Ammon's horn (tissue), 1 donor: ENCODE measurements at regions not wholly inside any gene's neighbourhood (a gene's known extent, or its start where the extent isn't known, plus 50 kb on each side); places are given as distances from the start of the nearest gene placed in this dataset.
A peak's percentile ranks its signal among the peaks of the same experiment; 100 is the strongest.
"Not testable (repeated sequence)": the region's sequence is repeated elsewhere in the genome, so short reads cannot be mapped to it uniquely, and the experiment has no call there.

ENCODE experiments used
- DNase-seq: peaks from one replicate; pipeline ENCODE4 v3.0.0-alpha.2; 2016; ENCODE audit warnings: low spot score

DNA sequence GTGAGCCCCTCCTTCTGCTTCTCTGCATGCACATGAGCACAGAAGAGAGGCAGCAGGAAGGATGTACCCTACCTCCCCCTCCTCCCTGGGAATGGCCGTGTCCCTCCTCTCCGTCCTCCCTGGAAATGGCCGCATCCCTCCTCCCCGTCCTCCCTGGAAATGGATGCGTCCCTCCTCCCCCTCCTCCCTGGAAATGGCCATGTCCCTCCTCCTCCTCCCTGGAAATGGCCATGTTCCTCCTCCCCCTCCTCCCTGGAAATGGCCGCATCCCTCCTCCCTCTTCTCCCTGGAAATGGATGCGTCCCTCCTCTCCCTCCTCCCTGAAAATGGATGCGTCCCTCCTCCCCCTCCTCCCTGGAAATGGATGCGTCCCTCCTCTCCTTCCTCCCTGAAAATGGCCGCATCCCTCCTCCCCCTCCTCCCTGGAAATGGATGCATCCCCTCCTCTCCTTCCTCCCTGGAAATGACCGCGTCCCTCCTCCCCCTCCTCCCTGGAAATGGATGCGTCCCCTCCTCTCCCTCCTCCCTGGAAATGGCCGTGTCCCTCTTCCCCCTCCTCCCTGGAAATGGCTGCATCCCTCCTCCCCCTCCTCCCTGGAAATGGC is 428.6 kb downstream of the AACS start:
- DNase-seq = no peak

DNA sequence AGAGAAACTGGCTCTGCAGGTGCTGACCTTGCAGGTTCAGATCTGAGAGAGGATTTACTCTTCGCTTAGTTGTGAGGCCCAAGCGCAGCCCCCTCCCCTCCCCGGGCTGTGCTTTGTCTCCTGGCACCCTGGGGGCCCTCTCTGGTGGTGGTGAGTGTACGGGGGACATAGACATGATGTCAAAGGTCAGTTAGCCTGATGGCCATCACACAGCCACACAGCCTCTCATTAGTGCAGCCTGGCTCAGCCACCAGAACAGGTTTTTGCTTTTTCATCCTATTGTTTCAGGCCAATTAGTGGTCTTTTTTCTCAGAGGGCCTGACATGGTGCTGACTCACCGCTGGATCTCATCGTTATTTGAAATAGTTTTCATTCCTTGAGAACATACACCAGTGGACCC is 437.9 kb downstream of the AACS start:
- DNase-seq = no peak

DNA sequence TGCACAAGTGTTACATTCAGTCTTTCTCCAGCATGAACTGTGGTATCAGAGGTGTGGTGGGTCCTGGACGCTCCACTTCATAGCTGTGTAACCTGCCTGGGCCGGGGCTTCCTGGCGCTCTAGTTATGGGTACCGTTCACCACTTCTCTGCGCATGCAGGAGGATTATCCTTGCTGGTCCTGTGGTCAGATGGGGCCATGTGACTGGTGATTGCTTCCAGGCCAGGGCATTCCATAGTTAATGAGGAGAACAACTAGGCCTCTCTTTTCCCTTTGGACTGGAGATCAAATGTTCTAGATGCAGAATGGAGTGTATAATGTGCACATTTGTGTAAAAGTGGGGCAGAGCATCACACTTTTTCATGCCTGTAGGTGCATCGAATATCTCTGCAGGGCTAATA is 444.0 kb downstream of the AACS start:
- no peak for DNase-seq

DNA sequence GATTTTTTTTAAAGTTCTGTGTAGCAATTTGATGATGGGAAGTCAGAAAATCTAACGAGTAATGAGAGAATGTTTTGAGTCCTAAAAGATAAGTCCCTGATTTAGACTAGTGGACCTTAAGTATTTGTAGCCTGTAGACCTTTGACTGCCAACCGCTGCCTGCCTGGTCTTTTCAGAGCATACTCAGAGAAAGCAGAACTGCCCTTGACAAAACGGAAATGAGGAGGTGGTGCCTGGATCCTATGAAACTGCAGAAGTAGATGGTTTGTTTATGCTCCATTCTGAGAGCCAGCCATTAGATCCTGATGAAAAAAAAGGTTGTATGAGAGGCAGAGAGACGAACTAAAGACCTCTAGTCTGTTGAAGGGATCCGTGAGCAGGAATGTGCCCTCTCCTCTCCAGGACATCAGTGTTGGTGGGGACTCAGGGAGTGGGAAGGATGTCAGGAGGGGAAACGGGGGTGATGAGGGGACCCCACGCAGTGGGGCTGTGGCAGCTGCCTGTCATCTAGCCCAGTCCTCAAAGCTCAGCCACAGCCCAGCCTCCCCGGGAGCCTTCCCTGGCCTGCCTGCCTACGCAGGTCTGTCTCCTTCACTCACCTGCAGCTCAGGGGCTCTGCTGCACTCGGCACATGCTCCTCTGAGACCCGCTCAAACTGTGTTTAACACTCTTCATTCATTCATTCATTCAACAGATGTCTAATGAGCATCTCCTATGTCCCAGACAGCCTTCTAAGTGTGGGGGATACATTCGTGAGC is 447.5 kb downstream of the AACS start:
- DNase-seq = no peak

- DNase-seq = no peak
These were observed 450.7 kb downstream of the AACS start for GRCh38 chr12:125515887-125516286.

GRCh38 chr12:125518074-125518473 is 452.8 kb downstream of the AACS start:
- no peak for DNase-seq

GRCh38 chr12:125519026-125519651 is 453.9 kb downstream of the AACS start:
- DNase-seq = no peak

DNA sequence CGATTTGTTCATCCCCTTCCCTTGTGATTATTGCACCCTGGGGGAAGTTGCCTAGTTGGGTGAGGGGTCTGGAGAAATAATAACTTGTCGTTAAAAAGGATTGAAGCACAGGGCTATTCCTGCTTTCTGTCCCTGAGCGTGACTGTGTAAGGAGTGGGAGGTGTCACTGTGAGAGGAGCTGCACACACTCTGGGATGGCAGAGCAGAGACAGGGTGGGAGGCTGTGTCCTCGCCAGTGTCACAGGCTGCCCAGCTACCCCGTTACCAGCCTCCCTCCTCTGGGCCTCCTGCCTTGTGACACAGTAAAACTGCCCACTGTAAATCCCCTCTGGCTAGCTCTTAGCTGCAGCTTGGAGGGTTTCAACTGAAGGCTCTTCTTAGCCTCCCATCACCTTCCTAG is 460.6 kb downstream of the AACS start:
- DNase-seq = no peak

GRCh38 chr12:125528281-125528680 is 463.0 kb downstream of the AACS start:
- DNase-seq = peak; percentile 96

- DNase-seq = peak; percentile 38
These were observed 465.0 kb downstream of the AACS start for GRCh38 chr12:125530201-125530600.

- DNase-seq = no peak
These were observed 465.6 kb downstream of the AACS start for GRCh38 chr12:125530876-125531275.

DNA sequence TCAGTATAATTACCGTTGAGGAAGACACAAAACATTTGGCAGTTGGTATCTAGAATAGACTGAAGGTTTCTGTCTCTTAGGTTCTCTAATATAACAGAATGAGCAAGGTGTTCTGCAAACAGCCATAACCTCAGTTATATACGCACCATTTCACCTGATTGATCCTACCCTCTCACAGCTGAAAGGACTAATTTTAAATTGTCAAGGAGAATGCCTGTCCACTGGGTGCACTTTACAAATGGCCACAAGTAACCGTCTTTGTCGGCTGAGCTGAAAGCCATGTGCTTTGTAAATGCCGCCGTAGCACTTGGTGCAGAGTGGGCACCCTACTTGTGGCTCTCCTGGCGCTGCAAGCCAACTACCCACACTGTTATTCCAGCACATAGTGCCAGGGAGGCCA is 466.3 kb downstream of the AACS start:
- DNase-seq = no peak

- DNase-seq = peak; percentile 80
These were observed 468.3 kb downstream of the AACS start for GRCh38 chr12:125533434-125534029.

DNA sequence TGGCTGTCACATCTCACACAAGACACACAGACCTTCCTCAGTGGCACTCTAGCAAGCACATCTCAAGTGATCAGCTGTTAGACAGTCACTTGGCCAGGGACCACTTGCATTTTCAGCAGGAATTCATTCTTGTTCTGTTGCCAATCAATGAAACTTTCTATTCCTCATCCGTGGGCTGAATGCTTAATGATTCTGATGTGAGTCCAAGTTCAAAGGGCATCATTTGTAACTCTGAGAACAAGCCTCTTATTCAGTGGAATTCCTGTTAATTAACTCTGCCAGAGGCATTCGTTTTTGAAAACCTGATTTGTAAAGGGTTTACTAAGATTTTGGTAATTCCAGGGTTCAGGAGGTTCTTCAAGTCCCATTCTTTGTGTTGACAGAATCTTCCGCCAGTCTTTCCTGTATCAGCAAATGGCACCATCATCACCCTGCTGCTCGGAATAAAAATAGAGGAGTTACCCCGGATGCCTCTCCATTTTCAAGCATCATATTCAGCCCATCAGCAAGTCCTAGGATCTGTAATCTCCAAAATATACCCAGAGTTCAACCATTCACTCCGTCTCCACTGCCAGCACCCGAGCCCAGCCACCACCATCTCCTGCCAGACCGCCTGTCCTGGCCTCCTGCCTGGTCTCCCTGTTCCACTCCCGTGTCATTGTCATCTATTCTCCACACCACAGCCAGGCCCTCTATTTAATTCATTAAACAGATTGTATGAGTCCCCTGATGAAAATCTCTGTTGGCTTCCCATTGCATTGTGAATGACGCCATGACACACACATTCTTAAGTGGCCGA is 473.4 kb downstream of the AACS start:
- DNase-seq = no peak

GRCh38 chr12:125540580-125541204 is 475.5 kb downstream of the AACS start:
- DNase-seq = no peak

DNA sequence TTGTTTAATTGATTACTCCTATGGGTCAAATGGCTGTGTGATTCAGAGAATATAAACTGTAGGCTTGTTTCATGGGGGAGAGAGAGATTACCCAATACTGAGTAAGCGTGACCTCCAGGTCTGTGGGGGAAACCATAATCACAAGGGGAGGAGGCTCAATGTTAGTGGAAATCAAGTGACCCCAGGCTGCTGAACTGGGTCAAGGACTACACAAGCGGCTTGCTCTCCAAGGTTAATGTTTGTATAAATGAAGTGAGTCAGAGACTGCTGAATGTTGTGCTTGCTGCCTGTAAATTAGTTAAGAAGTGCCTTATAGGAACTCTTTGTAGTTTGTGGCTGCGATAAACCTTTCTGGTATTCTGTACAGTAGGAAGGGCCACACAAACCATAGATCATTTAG is 479.7 kb downstream of the AACS start:
- no peak for DNase-seq

- no peak for DNase-seq
These were observed 483.9 kb downstream of the AACS start for GRCh38 chr12:125549171-125549570.

- DNase-seq = no peak
These were observed 484.6 kb downstream of the AACS start for GRCh38 chr12:125549836-125550235.

GRCh38 chr12:125552295-125552694 is 487.1 kb downstream of the AACS start:
- no peak for DNase-seq

GRCh38 chr12:125561008-125561407 is 495.8 kb downstream of the AACS start:
- DNase-seq = not testable (repeated sequence)

DNA sequence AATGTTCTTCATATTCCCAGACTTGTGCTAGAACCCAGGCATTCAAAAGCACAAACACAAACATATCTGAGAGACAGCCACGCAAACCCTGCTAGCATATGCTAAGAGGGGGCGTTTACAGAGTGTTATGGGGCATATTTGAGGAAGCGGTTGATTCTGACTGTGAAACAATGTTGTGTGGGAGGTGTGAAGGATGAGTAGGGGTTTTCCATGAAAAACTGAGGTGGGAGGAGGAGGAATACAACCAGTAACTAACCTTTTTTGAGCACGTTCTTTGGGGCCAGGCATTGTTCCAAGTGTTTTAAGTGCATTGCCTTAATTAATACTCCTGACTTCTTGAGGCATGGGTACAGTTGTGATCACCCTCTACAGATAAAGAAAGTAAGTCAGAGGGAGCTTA is 499.5 kb downstream of the AACS start:
- DNase-seq = peak; percentile 53

- DNase-seq = no peak
These were observed 502.3 kb downstream of the AACS start for GRCh38 chr12:125567581-125567980.
